CD4-positive, alpha-beta memory T cell (primary cell): ENCODE measurements at regions not wholly inside any gene's neighbourhood (a gene's known extent, or its start where the extent isn't known, plus 50 kb on each side); places are given as distances from the start of the nearest gene placed in this dataset.

ENCODE experiments used
- CTCF ChIA-PET: fragments of 350-600 bp; sonication (Branson Sonifier 250); formaldehyde crosslinking; loops from one replicate; lab custom pipeline; 2021; ENCODE audit warnings: inconsistent platforms; ENCODE audit not compliant: partially characterized antibody; lab: Charles Lee
- POLR2A ChIA-PET: fragments of 350-600 bp; sonication (Branson Sonifier 250); formaldehyde crosslinking; loops from one replicate; lab custom pipeline; 2021; ENCODE audit not compliant: partially characterized antibody; lab: Charles Lee
- DNase-seq, 5 donors: peaks; one replicate each; pipeline versions ENCODE4 v3.0.0 to v3.0.0-alpha.2; 2020 to 2022; ENCODE audit warnings: mixed read lengths in 1 of 5
- H3K27ac ChIP-seq: one replicate; pipeline ENCODE4 v1.7.0; 2013; ENCODE audit warnings: low read depth, low read length
- H3K27me3 ChIP-seq: 2 replicates; pipeline ENCODE4 v1.7.0; 2013; ENCODE audit warnings: mild to moderate bottlenecking, low read length, moderate library complexity; ENCODE audit not compliant: insufficient read depth
- H3K36me3 ChIP-seq: 2 replicates; pipeline ENCODE4 v1.7.0; 2013; ENCODE audit warnings: mild to moderate bottlenecking, low read length, moderate library complexity; ENCODE audit not compliant: insufficient read depth
- H3K4me1 ChIP-seq: 2 replicates; pipeline ENCODE4 v1.7.0; 2013; ENCODE audit warnings: mild to moderate bottlenecking, low read length, moderate library complexity; ENCODE audit not compliant: insufficient read depth
- H3K4me3 ChIP-seq, 2 donors: one replicate each; pipeline ENCODE4 v1.7.0; 2013; ENCODE audit warnings: low read length in 2 of 2, mild to moderate bottlenecking in 1 of 2
- H3K9me3 ChIP-seq, 2 donors: one replicate each; pipeline ENCODE4 v1.7.0; 2013; ENCODE audit warnings: low read length in 2 of 2, control low read depth in 1 of 2; ENCODE audit not compliant: control insufficient read depth in 1 of 2
- H3K27ac Mint-ChIP-seq, 7 donors: one replicate each; pipeline ENCODE4 v1.8.0; 2020 to 2021; ENCODE audit warnings: mixed read lengths in 7 of 7, mild to moderate bottlenecking in 6 of 7, inconsistent platforms in 3 of 7, moderate library complexity in 3 of 7
- H3K27me3 Mint-ChIP-seq, 2 donors: one replicate each; pipeline ENCODE4 v1.8.0; 2020 to 2021; ENCODE audit warnings: mixed read lengths in 2 of 2
- H3K36me3 Mint-ChIP-seq, 2 donors: one replicate each; pipeline ENCODE4 v1.8.0; 2020 to 2021; ENCODE audit warnings: mixed read lengths in 2 of 2, inconsistent platforms in 1 of 2, mild to moderate bottlenecking in 1 of 2
- H3K4me1 Mint-ChIP-seq, 4 donors: one replicate each; pipeline ENCODE4 v1.8.0; 2020 to 2021; ENCODE audit warnings: mixed read lengths in 4 of 4, mild to moderate bottlenecking in 1 of 4
- H3K4me3 Mint-ChIP-seq, 8 donors: one replicate each; pipeline ENCODE4 v1.8.0; 2020 to 2021; ENCODE audit warnings: mixed read lengths in 8 of 8, mild to moderate bottlenecking in 7 of 8, moderate library complexity in 6 of 8, inconsistent platforms in 3 of 8
- H3K9me3 Mint-ChIP-seq, 8 donors: one replicate each; pipeline ENCODE4 v1.8.0; 2020 to 2021; ENCODE audit warnings: mixed read lengths in 8 of 8, mild to moderate bottlenecking in 5 of 8, inconsistent platforms in 3 of 8, moderate library complexity in 1 of 8
- intact Hi-C: fragments of 100-400 bp; cut with micrococcal nuclease; formaldehyde crosslinking; loops from one replicate; pipeline ENCODE4 v1.15.1; 2023

DNA sequence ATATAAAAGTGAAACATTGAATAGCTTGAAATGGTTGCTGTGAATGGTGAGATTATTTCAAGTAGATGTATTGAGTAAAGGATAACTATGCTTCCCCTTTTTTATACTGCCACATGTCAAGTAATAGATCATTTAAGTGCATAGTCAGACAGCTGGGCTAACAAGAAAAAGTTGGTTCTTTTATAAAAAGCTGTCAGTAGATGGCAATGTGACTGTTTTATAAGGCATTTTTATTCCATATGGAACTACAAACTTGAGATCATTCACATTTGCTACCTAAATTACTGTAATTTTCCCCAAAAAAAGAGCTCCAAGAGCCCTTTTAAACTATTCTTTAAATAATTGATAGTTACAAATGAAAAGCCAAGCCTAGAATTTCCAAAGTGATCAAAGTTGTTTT, 831.0 kb downstream of the C4orf33 start:
- Histone ChIP-seq H3K27ac (no peak overlapping the region), H3K36me3 (no peaks in the 10 kb centered on the region), H3K4me3 (no peak overlapping the region), H3K4me1 (no peaks in the 10 kb centered on the region), H3K27me3 (no peaks in the 10 kb centered on the region), H3K9me3 (no peaks in the 10 kb centered on the region)
- no peaks in the 10 kb centered on the region for H3K36me3 Mint-ChIP-seq
- H3K4me1 Mint-ChIP-seq, result no peaks in the 10 kb centered on the region
- intact Hi-C loops, result no loop called here
- H3K27ac Mint-ChIP-seq, result no peak overlapping the region
- POLR2A ChIA-PET, result no interaction called here
- no peak overlapping the region for H3K4me3 Mint-ChIP-seq
- H3K9me3 Mint-ChIP-seq, result peaks cover 0 to 4% (median 0%) of the 10 kb centered on the region in 8 donors
- DNase-seq, result no peak
- H3K27me3 Mint-ChIP-seq, result no peaks in the 10 kb centered on the region
- CTCF ChIA-PET, result no interaction called here

DNA sequence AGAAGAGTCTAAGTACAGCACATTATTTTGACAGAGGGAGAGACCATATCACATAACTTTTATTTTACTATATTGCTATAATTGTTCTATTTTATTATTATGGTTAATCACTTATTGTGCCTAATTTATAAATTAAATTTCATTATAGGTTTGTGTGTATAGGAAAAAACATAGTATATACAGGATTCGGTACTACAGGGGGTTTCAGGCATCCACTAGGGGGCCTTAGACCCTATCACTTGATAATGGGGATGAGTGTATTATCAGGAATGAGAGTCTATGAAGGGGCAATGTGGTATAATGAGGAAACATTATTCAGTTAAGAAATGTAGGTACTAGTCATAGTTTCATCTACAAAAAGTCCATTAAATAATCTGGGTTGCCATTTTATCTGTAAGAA, 833.1 kb downstream of the C4orf33 start:
- Mint-ChIP-seq H3K36me3 (no peaks in the 10 kb centered on the region), H3K9me3 (peaks cover 0 to 4% (median 0%) of the 10 kb centered on the region in 8 donors), H3K27me3 (no peaks in the 10 kb centered on the region), H3K4me1 (no peaks in the 10 kb centered on the region), H3K27ac (no peak overlapping the region), H3K4me3 (no peak overlapping the region)
- no peaks in the 10 kb centered on the region for H3K36me3 ChIP-seq
- no peaks in the 10 kb centered on the region for H3K27me3 ChIP-seq
- H3K27ac ChIP-seq, result no peak overlapping the region
- DNase-seq, result no peak
- intact Hi-C loops, result no loop called here
- H3K9me3 ChIP-seq, result no peaks in the 10 kb centered on the region
- ChIA-PET CTCF (no interaction called here), POLR2A (no interaction called here)
- H3K4me1 ChIP-seq, result no peaks in the 10 kb centered on the region
- H3K4me3 ChIP-seq, result no peak overlapping the region

DNA sequence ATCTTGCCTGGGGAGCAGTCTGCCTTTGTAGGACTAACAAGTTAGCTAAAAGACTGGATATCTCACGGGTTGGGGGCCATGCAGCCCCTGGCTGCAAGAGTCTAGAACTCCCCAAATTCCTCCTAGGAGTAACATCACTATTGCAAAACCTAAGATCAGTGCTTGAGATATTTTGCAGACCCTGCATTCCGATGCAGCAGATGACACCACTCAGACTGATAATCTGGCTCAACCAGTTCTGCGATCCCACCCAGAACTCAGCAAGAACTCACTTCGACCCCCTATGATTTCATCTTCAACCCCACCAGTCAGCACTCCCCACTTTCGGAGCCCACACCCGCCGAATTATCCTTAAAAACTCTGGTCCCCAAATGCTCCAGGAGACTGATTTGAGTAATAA, 834.0 kb downstream of the C4orf33 start:
- Mint-ChIP-seq H3K27me3 (no peaks in the 10 kb centered on the region), H3K36me3 (no peaks in the 10 kb centered on the region), H3K4me1 (no peaks in the 10 kb centered on the region), H3K27ac (no peak overlapping the region), H3K9me3 (peaks cover 0 to 4% (median 0%) of the 10 kb centered on the region in 8 donors), H3K4me3 (no peak overlapping the region)
- Histone ChIP-seq H3K4me1 (no peaks in the 10 kb centered on the region), H3K27me3 (no peaks in the 10 kb centered on the region), H3K27ac (no peak overlapping the region), H3K36me3 (no peaks in the 10 kb centered on the region), H3K4me3 (no peak overlapping the region), H3K9me3 (no peaks in the 10 kb centered on the region)
- DNase-seq, result no peak
- CTCF ChIA-PET, result no interaction called here
- POLR2A ChIA-PET, result no interaction called here
- intact Hi-C loops, result no loop called here

DNA sequence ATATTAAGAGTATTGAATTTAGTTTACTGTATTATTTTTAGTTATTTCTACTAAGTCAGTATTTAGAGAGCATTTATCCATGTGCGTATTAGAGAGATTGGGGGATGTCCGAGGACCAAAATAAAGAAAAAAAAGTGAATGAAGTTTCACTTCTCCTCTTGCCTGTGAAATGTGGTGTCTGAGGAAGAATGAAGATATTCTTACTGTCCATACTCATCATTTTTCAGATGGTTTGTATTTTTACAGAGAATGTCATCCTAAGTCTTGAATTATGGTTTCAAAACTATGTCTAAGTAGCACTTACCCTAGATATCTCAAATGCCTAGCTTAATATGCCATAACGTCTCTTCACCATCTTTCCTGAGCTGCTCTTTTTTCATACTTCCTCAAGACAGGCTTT, 854.3 kb downstream of the C4orf33 start:
- ChIA-PET CTCF (no interaction called here), POLR2A (no interaction called here)
- Mint-ChIP-seq H3K4me3 (no peak overlapping the region), H3K27ac (no peak overlapping the region), H3K4me1 (no peaks in the 10 kb centered on the region), H3K27me3 (no peaks in the 10 kb centered on the region), H3K36me3 (no peaks in the 10 kb centered on the region), H3K9me3 (peaks cover 0 to 3% (median 0%) of the 10 kb centered on the region in 8 donors)
- no peak overlapping the region for H3K27ac ChIP-seq
- H3K36me3 ChIP-seq, result no peaks in the 10 kb centered on the region
- no peak overlapping the region for H3K4me3 ChIP-seq
- no peak for DNase-seq
- intact Hi-C loops, result no loop called here
- H3K4me1 ChIP-seq, result no peaks in the 10 kb centered on the region
- H3K9me3 ChIP-seq, result no peaks in the 10 kb centered on the region
- no peaks in the 10 kb centered on the region for H3K27me3 ChIP-seq

- Mint-ChIP-seq H3K36me3 (no peaks in the 10 kb centered on the region), H3K9me3 (peaks cover 0 to 6% (median under 1%) of the 10 kb centered on the region in 8 donors), H3K4me1 (no peaks in the 10 kb centered on the region), H3K27me3 (no peaks in the 10 kb centered on the region), H3K4me3 (no peak overlapping the region), H3K27ac (no peak overlapping the region)
- Histone ChIP-seq H3K27ac (no peak overlapping the region), H3K4me1 (no peaks in the 10 kb centered on the region), H3K4me3 (no peak overlapping the region), H3K27me3 (no peaks in the 10 kb centered on the region), H3K9me3 (peaks cover 0 to 4% of the 10 kb centered on the region in 2 donors), H3K36me3 (no peaks in the 10 kb centered on the region)
- intact Hi-C loops, result no loop called here
- CTCF ChIA-PET, result no interaction called here
- POLR2A ChIA-PET, result no interaction called here
- no peak for DNase-seq
These were observed 870.2 kb downstream of the C4orf33 start for GRCh38 chr4:129966175-129966574.

GRCh38 chr4:129968366-129968765, 872.4 kb downstream of the C4orf33 start:
- Mint-ChIP-seq H3K27ac (no peak overlapping the region), H3K27me3 (no peaks in the 10 kb centered on the region), H3K36me3 (no peaks in the 10 kb centered on the region), H3K4me3 (no peak overlapping the region), H3K4me1 (no peaks in the 10 kb centered on the region), H3K9me3 (peaks cover 0 to 5% (median 2%) of the 10 kb centered on the region in 8 donors)
- DNase-seq, result no peak
- no peaks in the 10 kb centered on the region for H3K4me1 ChIP-seq
- POLR2A ChIA-PET, result no interaction called here
- H3K36me3 ChIP-seq, result no peaks in the 10 kb centered on the region
- H3K9me3 ChIP-seq, result peaks cover 0 to 4% of the 10 kb centered on the region in 2 donors
- no peak overlapping the region for H3K27ac ChIP-seq
- CTCF ChIA-PET, result no interaction called here
- no peak overlapping the region for H3K4me3 ChIP-seq
- intact Hi-C loops, result no loop called here
- no peaks in the 10 kb centered on the region for H3K27me3 ChIP-seq

DNA sequence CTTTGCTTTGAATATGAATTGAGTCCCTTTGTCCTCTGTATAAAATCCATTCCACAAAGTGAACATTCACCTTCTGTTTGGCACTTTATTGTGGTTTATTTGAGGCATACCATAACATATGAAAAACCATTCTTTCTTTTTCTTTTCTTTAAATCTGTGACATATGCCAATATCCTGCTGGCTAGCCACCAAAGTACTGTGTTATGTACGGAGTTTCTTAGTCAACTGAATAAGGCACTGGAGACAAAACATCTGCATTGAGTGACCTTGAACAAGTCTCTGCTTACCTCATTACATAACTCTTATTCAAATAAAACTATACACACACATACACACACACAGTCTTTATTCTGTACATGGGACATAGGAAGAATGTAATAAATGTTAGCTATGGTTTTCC, 872.8 kb downstream of the C4orf33 start:
- no peaks in the 10 kb centered on the region for H3K36me3 Mint-ChIP-seq
- CTCF ChIA-PET, result no interaction called here
- no peak overlapping the region for H3K27ac Mint-ChIP-seq
- H3K4me3 ChIP-seq, result no peak overlapping the region
- POLR2A ChIA-PET, result no interaction called here
- peaks cover 0 to 4% of the 10 kb centered on the region in 2 donors for H3K9me3 ChIP-seq
- H3K4me3 Mint-ChIP-seq, result no peak overlapping the region
- intact Hi-C loops, result no loop called here
- H3K27me3 Mint-ChIP-seq, result no peaks in the 10 kb centered on the region
- no peaks in the 10 kb centered on the region for H3K27me3 ChIP-seq
- no peaks in the 10 kb centered on the region for H3K4me1 ChIP-seq
- H3K4me1 Mint-ChIP-seq, result no peaks in the 10 kb centered on the region
- H3K27ac ChIP-seq, result no peak overlapping the region
- no peaks in the 10 kb centered on the region for H3K36me3 ChIP-seq
- H3K9me3 Mint-ChIP-seq, result peaks cover 0 to 5% (median 2%) of the 10 kb centered on the region in 8 donors
- DNase-seq, result no peak

DNA sequence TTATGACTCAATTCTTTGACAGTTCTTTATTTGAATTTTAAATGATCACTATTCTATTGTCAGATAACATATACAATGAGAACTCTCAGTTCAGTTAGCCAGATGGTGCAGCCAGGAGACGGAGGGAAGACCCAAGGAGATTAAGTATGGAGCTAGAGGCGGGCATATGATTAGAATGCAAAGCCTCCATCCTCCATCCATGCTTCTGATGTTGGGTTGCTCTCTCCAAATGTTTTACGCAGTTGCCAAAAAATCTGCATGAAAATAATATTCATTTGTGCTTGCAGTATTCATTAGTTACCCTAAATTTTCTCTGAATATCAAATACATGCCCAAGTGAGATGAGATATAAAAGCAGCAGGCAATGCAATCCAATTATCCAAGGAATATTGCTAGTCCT, 874.8 kb downstream of the C4orf33 start:
- DNase-seq, result no peak
- no peaks in the 10 kb centered on the region for H3K36me3 Mint-ChIP-seq
- no peak overlapping the region for H3K4me3 Mint-ChIP-seq
- H3K27ac Mint-ChIP-seq, result no peak overlapping the region
- intact Hi-C loops, result no loop called here
- peaks cover 0 to 5% (median 3%) of the 10 kb centered on the region in 8 donors for H3K9me3 Mint-ChIP-seq
- H3K4me3 ChIP-seq, result no peak overlapping the region
- H3K4me1 ChIP-seq, result no peaks in the 10 kb centered on the region
- peaks cover 0 to 4% of the 10 kb centered on the region in 2 donors for H3K9me3 ChIP-seq
- CTCF ChIA-PET, result no interaction called here
- POLR2A ChIA-PET, result no interaction called here
- no peaks in the 10 kb centered on the region for H3K27me3 ChIP-seq
- H3K27me3 Mint-ChIP-seq, result no peaks in the 10 kb centered on the region
- no peak overlapping the region for H3K27ac ChIP-seq
- no peaks in the 10 kb centered on the region for H3K4me1 Mint-ChIP-seq
- no peaks in the 10 kb centered on the region for H3K36me3 ChIP-seq
